IMR-90 (cell line): ENCODE measurements at regions not wholly inside any gene's neighbourhood (a gene's known extent, or its start where the extent isn't known, plus 50 kb on each side); places are given as distances from the start of the nearest gene placed in this dataset.

Experiments
- BHLHE40 ChIP-seq: fragments of 150-350 bp; IDR thresholded peaks from 2 replicates; pipeline ENCODE4 v1.6.1; 2016; ENCODE audit warnings: mild to moderate bottlenecking, low read depth, low read length
- CEBPB ChIP-seq: IDR thresholded peaks from 2 replicates; pipeline ENCODE4 v1.6.1; 2012; ENCODE audit warnings: low read depth, low read length, improper control_type of control experiment
- CHD1 ChIP-seq: IDR thresholded peaks from 2 replicates; pipeline ENCODE4 v1.6.1; 2012; ENCODE audit warnings: low read depth, low read length, improper control_type of control experiment
- FOS ChIP-seq: fragments of 150-350 bp; IDR thresholded peaks from 2 replicates; pipeline ENCODE4 v1.6.1; 2016; ENCODE audit warnings: low read depth, low read length
- MAZ ChIP-seq: IDR thresholded peaks from 2 replicates; pipeline ENCODE4 v1.6.1; 2012; ENCODE audit warnings: low read depth, mild to moderate bottlenecking, low read length, improper control_type of control experiment, moderate library complexity, borderline replicate concordance
- MXI1 ChIP-seq: IDR thresholded peaks from 2 replicates; pipeline ENCODE4 v1.6.1; 2012; ENCODE audit warnings: low read depth, mild to moderate bottlenecking, low read length, moderate library complexity, borderline replicate concordance
- POLR2A ChIP-seq: IDR thresholded peaks from 2 replicates; pipeline ENCODE4 v1.6.1; 2012; ENCODE audit warnings: mild to moderate bottlenecking, low read depth, low read length
- RAD21 ChIP-seq: IDR thresholded peaks from 2 replicates; pipeline ENCODE4 v1.6.1; 2012; ENCODE audit warnings: low read length, improper control_type of control experiment
- RCOR1 ChIP-seq: IDR thresholded peaks from 2 replicates; pipeline ENCODE4 v1.6.1; 2012; ENCODE audit warnings: mild to moderate bottlenecking, low read length, improper control_type of control experiment; ENCODE audit not compliant: insufficient replicate concordance
- RFX5 ChIP-seq: IDR thresholded peaks from 2 replicates; pipeline ENCODE4 v1.8.0; 2012; ENCODE audit warnings: low read depth, mild to moderate bottlenecking, low read length, moderate library complexity
- USF2 ChIP-seq: fragments of 150-350 bp; IDR thresholded peaks from 2 replicates; pipeline ENCODE4 v1.6.1; 2017; ENCODE audit warnings: mild to moderate bottlenecking, antibody characterized with exemption, low read length, low read depth
- TF ChIP-seq, protein P1 (sequence below): conservative IDR thresholded peaks from 2 replicates; pipeline ENCODE4 v1.5.1; 2012; ENCODE audit warnings: mild to moderate bottlenecking, low read depth, low read length, improper control_type of control experiment

DNA sequence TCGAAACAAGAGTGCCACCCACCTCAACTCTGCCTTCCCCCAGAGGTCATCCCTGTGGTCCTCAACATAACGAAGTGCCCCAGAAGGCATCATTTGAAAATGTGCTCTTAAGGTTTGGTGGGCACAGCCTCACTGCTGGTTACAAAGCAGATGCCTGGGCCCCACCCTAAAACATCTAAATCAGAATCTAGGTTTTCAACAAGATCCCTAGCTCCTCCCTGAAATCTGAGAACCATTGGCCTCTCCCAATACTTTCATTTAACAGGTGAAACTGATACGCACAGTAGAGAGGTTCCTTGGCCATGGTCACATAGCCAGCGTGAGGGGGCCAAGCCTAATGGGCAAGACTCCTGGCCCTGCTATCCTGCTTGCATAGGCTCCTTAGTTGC is 376.2 kb upstream of the CLINT1 start:
- TF ChIP-seq, protein P1, sequence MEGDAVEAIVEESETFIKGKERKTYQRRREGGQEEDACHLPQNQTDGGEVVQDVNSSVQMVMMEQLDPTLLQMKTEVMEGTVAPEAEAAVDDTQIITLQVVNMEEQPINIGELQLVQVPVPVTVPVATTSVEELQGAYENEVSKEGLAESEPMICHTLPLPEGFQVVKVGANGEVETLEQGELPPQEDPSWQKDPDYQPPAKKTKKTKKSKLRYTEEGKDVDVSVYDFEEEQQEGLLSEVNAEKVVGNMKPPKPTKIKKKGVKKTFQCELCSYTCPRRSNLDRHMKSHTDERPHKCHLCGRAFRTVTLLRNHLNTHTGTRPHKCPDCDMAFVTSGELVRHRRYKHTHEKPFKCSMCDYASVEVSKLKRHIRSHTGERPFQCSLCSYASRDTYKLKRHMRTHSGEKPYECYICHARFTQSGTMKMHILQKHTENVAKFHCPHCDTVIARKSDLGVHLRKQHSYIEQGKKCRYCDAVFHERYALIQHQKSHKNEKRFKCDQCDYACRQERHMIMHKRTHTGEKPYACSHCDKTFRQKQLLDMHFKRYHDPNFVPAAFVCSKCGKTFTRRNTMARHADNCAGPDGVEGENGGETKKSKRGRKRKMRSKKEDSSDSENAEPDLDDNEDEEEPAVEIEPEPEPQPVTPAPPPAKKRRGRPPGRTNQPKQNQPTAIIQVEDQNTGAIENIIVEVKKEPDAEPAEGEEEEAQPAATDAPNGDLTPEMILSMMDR: no peak
- TF ChIP-seq POLR2A (no peak), USF2 (no peak), CEBPB (no peak), MXI1 (no peak), RCOR1 (no peak), BHLHE40 (no peak), RAD21 (no peak), CHD1 (no peak), RFX5 (no peak), MAZ (no peak), FOS (no peak)
